ENCODE measurements at regions not wholly inside any gene's neighbourhood (a gene's known extent, or its start where the extent isn't known, plus 50 kb on each side); places are given as distances from the start of the nearest gene placed in this dataset.

DNA sequence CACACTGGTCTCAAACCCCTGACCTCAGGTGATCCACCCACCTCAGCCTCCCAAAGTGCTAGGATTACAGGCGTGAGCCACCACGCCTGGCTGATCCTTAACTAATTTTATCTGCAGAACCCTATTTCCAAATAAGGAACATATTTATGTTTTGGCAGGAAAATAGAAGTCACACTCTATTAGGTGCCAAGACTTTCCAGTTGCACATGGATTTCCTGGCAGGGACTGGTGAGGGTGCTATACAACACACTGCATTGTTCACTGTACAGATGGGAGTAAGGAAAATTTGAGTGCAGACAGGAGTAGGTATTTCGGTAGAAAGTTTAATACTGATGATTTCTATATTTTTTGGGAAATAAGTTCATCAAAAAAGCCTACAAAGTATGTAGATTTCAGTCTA, 605.3 kb upstream of the B3GALT2 start:
- no peak for DNase-seq
- Histone ChIP-seq H3K27me3 (replicated peaks; ENCODE audit: control insufficient read depth, insufficient read depth, low read length) (no peaks in the 10 kb centered on the region), H3K4me3 (ENCODE audit: low read depth, low read length) (no peak overlapping the region), H3K9me3 (no peaks in the 10 kb centered on the region), H3K4me1 (peaks cover 13% of the 10 kb centered on the region), H3K36me3 (ENCODE audit: control insufficient read depth, insufficient read depth, low read length) (no peaks in the 10 kb centered on the region)
- Mint-ChIP-seq H3K4me3 (ENCODE audit: unreplicated experiment) (no peak overlapping the region), H3K27ac (ENCODE audit: unreplicated experiment) (no peak overlapping the region), H3K4me1 (ENCODE audit: low read depth, unreplicated experiment) (peaks cover 10% of the 10 kb centered on the region), H3K9me3 (ENCODE audit: unreplicated experiment) (no peaks in the 10 kb centered on the region), H3K27me3 (ENCODE audit: insufficient read depth, unreplicated experiment) (no peaks in the 10 kb centered on the region), H3K36me3 (ENCODE audit: insufficient read depth, unreplicated experiment) (no peaks in the 10 kb centered on the region)
- ChIA-PET POLR2A (no interaction called here), CTCF (no interaction called here)
- no TSS peak for BruUV-seq (replicated peaks)
- TF ChIP-seq CTCF (IDR thresholded peaks at IDR 0.05; ENCODE audit: insufficient read depth in 1 of 2, low read depth in 1 of 2, low read length in 1 of 2, severe bottlenecking in 1 of 2, unreplicated experiment in 1 of 2), result no peak
- intact Hi-C loops (cut with micrococcal nuclease; ENCODE audit: unreplicated experiment), result no loop called here

- Histone ChIP-seq H3K9me3 (no peaks in the 10 kb centered on the region), H3K27me3 (replicated peaks; ENCODE audit: control insufficient read depth, insufficient read depth, low read length) (no peaks in the 10 kb centered on the region), H3K4me1 (peaks cover 22% of the 10 kb centered on the region), H3K36me3 (ENCODE audit: control insufficient read depth, insufficient read depth, low read length) (no peaks in the 10 kb centered on the region), H3K4me3 (ENCODE audit: low read depth, low read length) (no peak overlapping the region)
- no peaks in the 10 kb centered on the region for H3K9me3 Mint-ChIP-seq (ENCODE audit: unreplicated experiment)
- no TSS peak for BruUV-seq (replicated peaks)
- no peak for TF ChIP-seq CTCF (IDR thresholded peaks at IDR 0.05; ENCODE audit: insufficient read depth in 1 of 2, low read depth in 1 of 2, low read length in 1 of 2, severe bottlenecking in 1 of 2, unreplicated experiment in 1 of 2)
- ChIA-PET CTCF (no interaction called here), POLR2A (no interaction called here)
- no peaks in the 10 kb centered on the region for H3K36me3 Mint-ChIP-seq (ENCODE audit: insufficient read depth, unreplicated experiment)
- intact Hi-C loops (cut with micrococcal nuclease; ENCODE audit: unreplicated experiment), result no loop called here
- H3K27me3 Mint-ChIP-seq (ENCODE audit: insufficient read depth, unreplicated experiment), result no peaks in the 10 kb centered on the region
- H3K4me3 Mint-ChIP-seq (ENCODE audit: unreplicated experiment), result no peak overlapping the region
- peaks cover 11% of the 10 kb centered on the region for H3K4me1 Mint-ChIP-seq (ENCODE audit: low read depth, unreplicated experiment)
- H3K27ac Mint-ChIP-seq (ENCODE audit: unreplicated experiment), result peak overlapping the region; percentile 31
- DNase-seq, result peak; percentile 17 to 38
Measured at GRCh38 chr1:193787061-193787460, 600.6 kb upstream of the B3GALT2 start.

DNA sequence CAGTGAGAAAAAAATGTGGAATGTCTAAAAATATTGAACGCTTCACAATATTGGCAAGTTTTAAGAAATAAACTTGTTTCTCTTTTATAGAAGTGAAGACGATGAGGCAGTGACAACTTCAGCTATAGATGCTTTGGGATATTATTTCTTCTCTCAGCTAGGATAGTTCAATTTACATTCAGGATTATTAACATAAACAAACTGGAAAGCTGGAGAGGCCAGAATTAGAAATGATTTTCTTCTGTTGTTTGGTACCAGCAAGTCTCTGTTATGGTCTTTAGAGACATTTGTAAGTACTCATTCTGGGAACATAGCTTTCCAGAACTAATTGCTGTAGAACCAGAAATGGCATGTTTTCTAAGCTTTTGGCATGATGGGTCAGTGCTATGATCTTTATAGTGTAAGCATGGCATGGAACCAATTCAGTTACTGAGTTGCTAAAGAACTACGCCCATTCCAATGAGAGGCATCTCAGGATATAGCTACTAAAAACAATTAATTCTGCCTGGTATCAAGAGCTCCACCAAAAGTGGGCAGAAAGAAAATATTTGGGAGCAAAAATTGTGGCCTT, 599.5 kb upstream of the B3GALT2 start:
- DNase-seq, result no peak
- intact Hi-C loops (cut with micrococcal nuclease; ENCODE audit: unreplicated experiment), result no loop called here
- Histone ChIP-seq H3K9me3 (no peaks in the 10 kb centered on the region), H3K36me3 (ENCODE audit: control insufficient read depth, insufficient read depth, low read length) (no peaks in the 10 kb centered on the region), H3K4me3 (ENCODE audit: low read depth, low read length) (no peak overlapping the region), H3K4me1 (peaks cover 22% of the 10 kb centered on the region), H3K27me3 (replicated peaks; ENCODE audit: control insufficient read depth, insufficient read depth, low read length) (no peaks in the 10 kb centered on the region)
- no peak overlapping the region for H3K4me3 Mint-ChIP-seq (ENCODE audit: unreplicated experiment)
- H3K27me3 Mint-ChIP-seq (ENCODE audit: insufficient read depth, unreplicated experiment), result no peaks in the 10 kb centered on the region
- no TSS peak for BruUV-seq (replicated peaks)
- ChIA-PET POLR2A (no interaction called here), CTCF (no interaction called here)
- no peaks in the 10 kb centered on the region for H3K9me3 Mint-ChIP-seq (ENCODE audit: unreplicated experiment)
- no peaks in the 10 kb centered on the region for H3K36me3 Mint-ChIP-seq (ENCODE audit: insufficient read depth, unreplicated experiment)
- H3K4me1 Mint-ChIP-seq (ENCODE audit: low read depth, unreplicated experiment), result peaks cover 11% of the 10 kb centered on the region
- TF ChIP-seq CTCF (IDR thresholded peaks at IDR 0.05; ENCODE audit: insufficient read depth in 1 of 2, low read depth in 1 of 2, low read length in 1 of 2, severe bottlenecking in 1 of 2, unreplicated experiment in 1 of 2), result no peak
- H3K27ac Mint-ChIP-seq (ENCODE audit: unreplicated experiment), result no peak overlapping the region
